ENCODE measurements at regions not wholly inside any gene's neighbourhood (a gene's known extent, or its start where the extent isn't known, plus 50 kb on each side); places are given as distances from the start of the nearest gene placed in this dataset.

DNA sequence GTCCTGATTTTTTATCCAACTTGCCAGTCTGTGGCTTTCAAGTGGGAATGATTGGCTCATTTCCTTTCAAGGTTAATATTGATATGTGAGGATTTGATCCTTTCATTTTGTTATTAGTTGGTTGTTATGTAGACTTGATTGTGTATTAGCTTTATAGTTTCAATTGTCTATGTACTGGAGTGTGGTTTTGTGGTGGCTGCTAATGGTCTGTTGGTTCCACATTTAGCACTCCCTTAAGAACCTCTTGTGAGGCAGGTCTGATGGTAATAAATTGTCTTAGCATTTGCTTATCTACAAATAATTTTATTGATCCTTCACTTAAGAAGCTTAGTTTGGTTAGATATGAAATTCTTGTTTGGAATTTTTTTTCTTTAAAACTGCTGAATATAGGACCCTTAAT lies 190.6 kb downstream of the CPXCR1 start (continued):
- TF ChIP-seq, protein P1, sequence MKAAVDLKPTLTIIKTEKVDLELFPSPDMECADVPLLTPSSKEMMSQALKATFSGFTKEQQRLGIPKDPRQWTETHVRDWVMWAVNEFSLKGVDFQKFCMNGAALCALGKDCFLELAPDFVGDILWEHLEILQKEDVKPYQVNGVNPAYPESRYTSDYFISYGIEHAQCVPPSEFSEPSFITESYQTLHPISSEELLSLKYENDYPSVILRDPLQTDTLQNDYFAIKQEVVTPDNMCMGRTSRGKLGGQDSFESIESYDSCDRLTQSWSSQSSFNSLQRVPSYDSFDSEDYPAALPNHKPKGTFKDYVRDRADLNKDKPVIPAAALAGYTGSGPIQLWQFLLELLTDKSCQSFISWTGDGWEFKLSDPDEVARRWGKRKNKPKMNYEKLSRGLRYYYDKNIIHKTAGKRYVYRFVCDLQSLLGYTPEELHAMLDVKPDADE (IDR thresholded peaks at IDR 0.05): no peak
- TF ChIP-seq CREB1 (CRISPR knock-in tag; IDR thresholded peaks at IDR 0.05; ENCODE audit: low read depth): no peak
- TF ChIP-seq, protein P2, sequence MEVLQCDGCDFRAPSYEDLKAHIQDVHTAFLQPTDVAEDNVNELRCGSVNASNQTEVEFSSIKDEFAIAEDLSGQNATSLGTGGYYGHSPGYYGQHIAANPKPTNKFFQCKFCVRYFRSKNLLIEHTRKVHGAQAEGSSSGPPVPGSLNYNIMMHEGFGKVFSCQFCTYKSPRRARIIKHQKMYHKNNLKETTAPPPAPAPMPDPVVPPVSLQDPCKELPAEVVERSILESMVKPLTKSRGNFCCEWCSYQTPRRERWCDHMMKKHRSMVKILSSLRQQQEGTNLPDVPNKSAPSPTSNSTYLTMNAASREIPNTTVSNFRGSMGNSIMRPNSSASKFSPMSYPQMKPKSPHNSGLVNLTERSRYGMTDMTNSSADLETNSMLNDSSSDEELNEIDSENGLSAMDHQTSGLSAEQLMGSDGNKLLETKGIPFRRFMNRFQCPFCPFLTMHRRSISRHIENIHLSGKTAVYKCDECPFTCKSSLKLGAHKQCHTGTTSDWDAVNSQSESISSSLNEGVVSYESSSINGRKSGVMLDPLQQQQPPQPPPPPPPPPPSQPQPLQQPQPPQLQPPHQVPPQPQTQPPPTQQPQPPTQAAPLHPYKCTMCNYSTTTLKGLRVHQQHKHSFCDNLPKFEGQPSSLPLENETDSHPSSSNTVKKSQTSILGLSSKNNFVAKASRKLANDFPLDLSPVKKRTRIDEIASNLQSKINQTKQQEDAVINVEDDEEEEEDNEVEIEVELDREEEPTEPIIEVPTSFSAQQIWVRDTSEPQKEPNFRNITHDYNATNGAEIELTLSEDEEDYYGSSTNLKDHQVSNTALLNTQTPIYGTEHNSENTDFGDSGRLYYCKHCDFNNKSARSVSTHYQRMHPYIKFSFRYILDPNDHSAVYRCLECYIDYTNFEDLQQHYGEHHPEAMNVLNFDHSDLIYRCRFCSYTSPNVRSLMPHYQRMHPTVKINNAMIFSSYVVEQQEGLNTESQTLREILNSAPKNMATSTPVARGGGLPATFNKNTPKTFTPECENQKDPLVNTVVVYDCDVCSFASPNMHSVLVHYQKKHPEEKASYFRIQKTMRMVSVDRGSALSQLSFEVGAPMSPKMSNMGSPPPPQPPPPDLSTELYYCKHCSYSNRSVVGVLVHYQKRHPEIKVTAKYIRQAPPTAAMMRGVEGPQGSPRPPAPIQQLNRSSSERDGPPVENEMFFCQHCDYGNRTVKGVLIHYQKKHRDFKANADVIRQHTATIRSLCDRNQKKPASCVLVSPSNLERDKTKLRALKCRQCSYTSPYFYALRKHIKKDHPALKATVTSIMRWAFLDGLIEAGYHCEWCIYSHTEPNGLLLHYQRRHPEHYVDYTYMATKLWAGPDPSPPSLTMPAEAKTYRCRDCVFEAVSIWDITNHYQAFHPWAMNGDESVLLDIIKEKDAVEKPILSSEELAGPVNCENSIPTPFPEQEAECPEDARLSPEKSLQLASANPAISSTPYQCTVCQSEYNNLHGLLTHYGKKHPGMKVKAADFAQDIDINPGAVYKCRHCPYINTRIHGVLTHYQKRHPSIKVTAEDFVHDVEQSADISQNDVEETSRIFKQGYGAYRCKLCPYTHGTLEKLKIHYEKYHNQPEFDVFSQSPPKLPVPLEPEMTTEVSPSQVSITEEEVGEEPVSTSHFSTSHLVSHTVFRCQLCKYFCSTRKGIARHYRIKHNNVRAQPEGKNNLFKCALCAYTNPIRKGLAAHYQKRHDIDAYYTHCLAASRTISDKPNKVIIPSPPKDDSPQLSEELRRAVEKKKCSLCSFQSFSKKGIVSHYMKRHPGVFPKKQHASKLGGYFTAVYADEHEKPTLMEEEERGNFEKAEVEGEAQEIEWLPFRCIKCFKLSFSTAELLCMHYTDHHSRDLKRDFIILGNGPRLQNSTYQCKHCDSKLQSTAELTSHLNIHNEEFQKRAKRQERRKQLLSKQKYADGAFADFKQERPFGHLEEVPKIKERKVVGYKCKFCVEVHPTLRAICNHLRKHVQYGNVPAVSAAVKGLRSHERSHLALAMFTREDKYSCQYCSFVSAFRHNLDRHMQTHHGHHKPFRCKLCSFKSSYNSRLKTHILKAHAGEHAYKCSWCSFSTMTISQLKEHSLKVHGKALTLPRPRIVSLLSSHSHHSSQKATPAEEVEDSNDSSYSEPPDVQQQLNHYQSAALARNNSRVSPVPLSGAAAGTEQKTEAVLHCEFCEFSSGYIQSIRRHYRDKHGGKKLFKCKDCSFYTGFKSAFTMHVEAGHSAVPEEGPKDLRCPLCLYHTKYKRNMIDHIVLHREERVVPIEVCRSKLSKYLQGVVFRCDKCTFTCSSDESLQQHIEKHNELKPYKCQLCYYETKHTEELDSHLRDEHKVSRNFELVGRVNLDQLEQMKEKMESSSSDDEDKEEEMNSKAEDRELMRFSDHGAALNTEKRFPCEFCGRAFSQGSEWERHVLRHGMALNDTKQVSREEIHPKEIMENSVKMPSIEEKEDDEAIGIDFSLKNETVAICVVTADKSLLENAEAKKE (CRISPR knock-in tag; IDR thresholded peaks at IDR 0.05): no peak

DNA sequence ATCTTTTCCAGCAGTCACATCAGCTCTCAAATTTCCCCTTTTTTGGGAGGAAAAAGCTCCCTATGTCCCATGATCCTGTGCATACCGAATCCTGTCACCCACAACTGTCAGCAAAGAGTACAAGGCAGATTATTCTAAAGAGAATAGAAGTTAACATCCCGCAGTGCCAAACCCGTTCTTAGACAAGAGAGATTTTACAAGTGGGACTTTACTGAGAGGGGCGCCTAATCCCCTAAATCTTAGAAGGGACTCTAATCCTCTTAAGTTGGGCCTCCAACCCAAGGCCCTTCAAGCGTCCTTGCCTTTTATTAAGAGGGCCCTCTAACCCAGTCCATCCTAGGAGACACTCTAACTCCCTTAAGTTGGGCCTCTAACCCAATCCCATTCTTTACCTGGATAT lies 193.9 kb downstream of the CPXCR1 start:
- Mint-ChIP-seq H3K9me3 (no peaks in the 10 kb centered on the region), H3K4me1 (no peaks in the 10 kb centered on the region), H3K27ac (no peak overlapping the region), H3K27me3 (ENCODE audit: insufficient read depth, low read depth, poor library complexity) (no peaks in the 10 kb centered on the region), H3K36me3 (ENCODE audit: low read depth) (no peaks in the 10 kb centered on the region), H3K4me3 (no peak overlapping the region)
- Histone ChIP-seq H3K27ac (ENCODE audit: low read depth) (no peak overlapping the region), H3K79me2 (replicated peaks; ENCODE audit: insufficient read depth) (no peaks in the 10 kb centered on the region), H3K36me3 (ENCODE audit: insufficient read depth) (no peaks in the 10 kb centered on the region), H3K27me3 (ENCODE audit: insufficient read depth) (no peaks in the 10 kb centered on the region), H2AFZ (no peak overlapping the region), H4K20me1 (replicated peaks; ENCODE audit: insufficient read depth) (no peaks in the 10 kb centered on the region), H3K9me2 (ENCODE audit: insufficient read depth) (no peaks in the 10 kb centered on the region), H3K4me1 (ENCODE audit: insufficient read depth) (no peaks in the 10 kb centered on the region), H3K4me3 (no peak overlapping the region), H3K4me2 (no peak overlapping the region), H3F3A (replicated peaks; ENCODE audit: low read depth) (no peaks in the 10 kb centered on the region)
- ATAC-seq (no peak), DNase-seq (ENCODE audit: low spot score) (no peak)
- no peak for TF ChIP-seq NANOG (IDR thresholded peaks at IDR 0.05; ENCODE audit: borderline replicate concordance)
- TF ChIP-seq, protein P1 (IDR thresholded peaks at IDR 0.05): no peak
- no peak for TF ChIP-seq CREB1 (CRISPR knock-in tag; IDR thresholded peaks at IDR 0.05; ENCODE audit: low read depth)
- no peak for TF ChIP-seq JUNB (IDR thresholded peaks at IDR 0.05; ENCODE audit: unreplicated experiment)
- no peak for TF ChIP-seq EZH2 (IDR thresholded peaks at IDR 0.05; ENCODE audit: low read depth, unreplicated experiment)
- TF ChIP-seq, protein P3, sequence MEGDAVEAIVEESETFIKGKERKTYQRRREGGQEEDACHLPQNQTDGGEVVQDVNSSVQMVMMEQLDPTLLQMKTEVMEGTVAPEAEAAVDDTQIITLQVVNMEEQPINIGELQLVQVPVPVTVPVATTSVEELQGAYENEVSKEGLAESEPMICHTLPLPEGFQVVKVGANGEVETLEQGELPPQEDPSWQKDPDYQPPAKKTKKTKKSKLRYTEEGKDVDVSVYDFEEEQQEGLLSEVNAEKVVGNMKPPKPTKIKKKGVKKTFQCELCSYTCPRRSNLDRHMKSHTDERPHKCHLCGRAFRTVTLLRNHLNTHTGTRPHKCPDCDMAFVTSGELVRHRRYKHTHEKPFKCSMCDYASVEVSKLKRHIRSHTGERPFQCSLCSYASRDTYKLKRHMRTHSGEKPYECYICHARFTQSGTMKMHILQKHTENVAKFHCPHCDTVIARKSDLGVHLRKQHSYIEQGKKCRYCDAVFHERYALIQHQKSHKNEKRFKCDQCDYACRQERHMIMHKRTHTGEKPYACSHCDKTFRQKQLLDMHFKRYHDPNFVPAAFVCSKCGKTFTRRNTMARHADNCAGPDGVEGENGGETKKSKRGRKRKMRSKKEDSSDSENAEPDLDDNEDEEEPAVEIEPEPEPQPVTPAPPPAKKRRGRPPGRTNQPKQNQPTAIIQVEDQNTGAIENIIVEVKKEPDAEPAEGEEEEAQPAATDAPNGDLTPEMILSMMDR (conservative IDR thresholded peaks at IDR 0.05; ENCODE audit: low read depth in 2 of 2): no peak
- no peak for TF ChIP-seq EZH2phosphoT487 (IDR thresholded peaks at IDR 0.05; ENCODE audit: unreplicated experiment)
- TF ChIP-seq, protein P4, sequence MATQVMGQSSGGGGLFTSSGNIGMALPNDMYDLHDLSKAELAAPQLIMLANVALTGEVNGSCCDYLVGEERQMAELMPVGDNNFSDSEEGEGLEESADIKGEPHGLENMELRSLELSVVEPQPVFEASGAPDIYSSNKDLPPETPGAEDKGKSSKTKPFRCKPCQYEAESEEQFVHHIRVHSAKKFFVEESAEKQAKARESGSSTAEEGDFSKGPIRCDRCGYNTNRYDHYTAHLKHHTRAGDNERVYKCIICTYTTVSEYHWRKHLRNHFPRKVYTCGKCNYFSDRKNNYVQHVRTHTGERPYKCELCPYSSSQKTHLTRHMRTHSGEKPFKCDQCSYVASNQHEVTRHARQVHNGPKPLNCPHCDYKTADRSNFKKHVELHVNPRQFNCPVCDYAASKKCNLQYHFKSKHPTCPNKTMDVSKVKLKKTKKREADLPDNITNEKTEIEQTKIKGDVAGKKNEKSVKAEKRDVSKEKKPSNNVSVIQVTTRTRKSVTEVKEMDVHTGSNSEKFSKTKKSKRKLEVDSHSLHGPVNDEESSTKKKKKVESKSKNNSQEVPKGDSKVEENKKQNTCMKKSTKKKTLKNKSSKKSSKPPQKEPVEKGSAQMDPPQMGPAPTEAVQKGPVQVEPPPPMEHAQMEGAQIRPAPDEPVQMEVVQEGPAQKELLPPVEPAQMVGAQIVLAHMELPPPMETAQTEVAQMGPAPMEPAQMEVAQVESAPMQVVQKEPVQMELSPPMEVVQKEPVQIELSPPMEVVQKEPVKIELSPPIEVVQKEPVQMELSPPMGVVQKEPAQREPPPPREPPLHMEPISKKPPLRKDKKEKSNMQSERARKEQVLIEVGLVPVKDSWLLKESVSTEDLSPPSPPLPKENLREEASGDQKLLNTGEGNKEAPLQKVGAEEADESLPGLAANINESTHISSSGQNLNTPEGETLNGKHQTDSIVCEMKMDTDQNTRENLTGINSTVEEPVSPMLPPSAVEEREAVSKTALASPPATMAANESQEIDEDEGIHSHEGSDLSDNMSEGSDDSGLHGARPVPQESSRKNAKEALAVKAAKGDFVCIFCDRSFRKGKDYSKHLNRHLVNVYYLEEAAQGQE (IDR thresholded peaks at IDR 0.05; ENCODE audit: unreplicated experiment): no peak
- no peak for TF ChIP-seq STAT1 (IDR thresholded peaks at IDR 0.05; ENCODE audit: unreplicated experiment)
- no peak for TF ChIP-seq ZNF114 (CRISPR knock-in tag; IDR thresholded peaks at IDR 0.05)
- no peak for TF ChIP-seq POLR2AphosphoS5 (IDR thresholded peaks at IDR 0.05; ENCODE audit: low read depth)

All from GM23338 (cell line).